ENCODE measurements at regions not wholly inside any gene's neighbourhood (a gene's known extent, or its start where the extent isn't known, plus 50 kb on each side); places are given as distances from the start of the nearest gene placed in this dataset.
"Not testable (repeated sequence)": the region's sequence is repeated elsewhere in the genome, so short reads cannot be mapped to it uniquely, and the experiment has no call there.

GRCh38 chr5:155624597-155625241 lies 611.2 kb downstream of the KIF4B start:
- no peak for DNase-seq

GRCh38 chr5:155625315-155625714 lies 611.8 kb downstream of the KIF4B start:
- no peak for DNase-seq

DNA sequence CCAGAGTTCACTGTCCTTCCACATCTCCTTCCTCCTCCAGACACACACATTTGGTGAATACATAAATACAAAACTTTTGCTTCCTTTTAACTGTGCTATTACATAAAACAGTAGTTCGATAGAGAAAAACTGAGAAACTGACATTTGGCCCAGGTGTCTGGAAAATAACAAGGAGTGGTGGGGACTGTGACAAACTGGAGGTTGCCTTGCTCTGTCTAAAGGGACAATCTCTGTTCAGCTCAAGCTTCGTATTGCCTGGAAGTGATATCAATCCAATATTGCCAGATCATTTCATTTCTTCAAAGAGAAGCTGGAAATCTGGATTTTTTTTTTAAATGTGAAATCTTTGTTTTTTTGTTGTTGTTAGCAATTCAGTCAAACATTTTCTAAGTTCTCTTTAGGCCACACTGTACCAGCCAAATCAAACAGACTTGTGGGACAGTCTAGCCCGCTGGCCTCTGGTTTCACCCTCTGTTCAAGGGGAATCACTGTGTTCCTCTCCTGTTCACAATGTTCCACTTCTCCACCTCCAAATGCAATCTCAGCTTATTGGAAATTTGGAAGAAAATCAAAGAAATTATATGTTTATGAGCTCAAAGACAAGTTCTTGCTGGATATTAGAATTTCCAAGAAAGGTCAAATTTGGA lies 612.5 kb downstream of the KIF4B start:
- DNase-seq = no peak

DNA sequence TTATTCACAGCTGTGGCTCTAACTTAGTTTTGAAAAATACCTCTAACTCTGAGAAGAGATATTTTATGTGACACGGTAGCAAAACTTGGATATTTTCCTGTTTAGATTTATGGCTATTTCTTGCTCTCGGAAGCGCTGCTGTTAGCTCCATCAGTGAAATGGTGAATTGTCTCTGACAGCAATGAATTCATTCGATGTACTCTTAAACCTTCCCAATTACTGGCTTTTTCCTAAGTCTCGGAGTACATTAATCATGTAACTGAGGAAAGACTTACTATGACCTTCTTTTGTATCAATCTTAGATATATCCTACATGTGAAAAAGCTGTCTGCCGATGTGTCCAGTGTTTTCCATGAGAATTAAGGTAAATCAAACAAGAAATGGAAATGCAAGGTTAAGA lies 613.0 kb downstream of the KIF4B start:
- no peak for DNase-seq

DNA sequence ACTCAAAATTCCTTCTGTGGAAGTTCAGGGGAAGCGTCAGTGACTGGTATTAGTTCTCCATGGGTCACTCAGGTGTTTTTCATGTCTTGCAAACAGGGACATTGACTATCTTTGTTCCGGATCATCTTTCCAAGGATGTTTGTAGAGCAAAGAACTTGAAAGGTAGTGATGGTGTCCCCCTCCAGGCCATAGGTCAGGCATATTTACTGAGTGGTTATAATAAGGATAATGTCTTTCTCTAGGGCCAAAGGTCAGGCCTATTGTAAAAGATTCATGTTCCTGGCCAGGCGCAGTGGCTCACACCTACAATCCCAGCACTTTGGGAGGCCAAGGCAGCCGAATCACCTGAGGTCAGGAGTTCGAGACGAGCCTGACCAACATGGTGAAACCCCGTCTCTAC lies 614.8 kb downstream of the KIF4B start:
- DNase-seq = no peak

DNA sequence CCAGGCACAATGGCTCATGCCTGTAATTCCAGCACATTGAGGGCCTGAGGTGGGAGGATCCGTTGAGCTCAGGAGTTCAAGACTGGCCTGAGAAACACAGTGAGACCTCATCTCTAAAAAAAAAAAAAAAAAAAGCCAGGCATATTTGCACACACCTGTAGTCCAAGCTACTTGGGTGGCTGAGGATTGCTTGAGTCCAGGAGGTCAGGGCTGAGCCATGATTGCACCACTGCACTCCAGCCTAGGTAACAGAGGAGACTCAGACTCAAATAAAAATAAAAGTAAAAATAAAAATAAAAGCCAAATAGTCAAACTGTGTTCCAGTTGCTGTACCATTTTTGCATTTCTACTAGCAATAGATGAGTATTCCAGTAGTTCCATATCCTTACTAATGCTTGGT lies 616.0 kb downstream of the KIF4B start:
- no peak for DNase-seq

DNA sequence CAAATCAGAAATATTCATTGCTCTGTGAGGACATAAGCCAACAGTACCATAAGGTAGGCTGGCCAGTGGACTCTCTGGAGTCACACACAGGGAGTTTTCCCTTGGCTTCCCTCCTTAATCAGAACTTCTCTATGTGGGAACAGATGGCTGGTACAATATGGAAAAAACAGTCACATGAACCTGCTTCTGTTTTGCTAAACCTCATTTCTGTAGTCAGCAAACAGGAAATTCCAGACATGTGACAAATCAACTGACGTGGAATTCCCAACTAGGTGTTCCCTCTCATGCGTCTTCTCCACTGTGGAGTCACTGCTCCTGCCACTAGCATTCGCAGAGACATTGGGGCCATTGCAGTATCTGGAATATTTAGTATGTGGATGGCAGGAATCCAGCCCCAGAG lies 617.6 kb downstream of the KIF4B start:
- no peak for DNase-seq

- no peak for DNase-seq
These were observed 619.9 kb downstream of the KIF4B start for GRCh38 chr5:155633338-155633957.

GRCh38 chr5:155649666-155650065 lies 636.1 kb downstream of the KIF4B start:
- no peak for DNase-seq

- no peak for DNase-seq
These were observed 642.0 kb downstream of the KIF4B start for GRCh38 chr5:155655569-155655968.

DNA sequence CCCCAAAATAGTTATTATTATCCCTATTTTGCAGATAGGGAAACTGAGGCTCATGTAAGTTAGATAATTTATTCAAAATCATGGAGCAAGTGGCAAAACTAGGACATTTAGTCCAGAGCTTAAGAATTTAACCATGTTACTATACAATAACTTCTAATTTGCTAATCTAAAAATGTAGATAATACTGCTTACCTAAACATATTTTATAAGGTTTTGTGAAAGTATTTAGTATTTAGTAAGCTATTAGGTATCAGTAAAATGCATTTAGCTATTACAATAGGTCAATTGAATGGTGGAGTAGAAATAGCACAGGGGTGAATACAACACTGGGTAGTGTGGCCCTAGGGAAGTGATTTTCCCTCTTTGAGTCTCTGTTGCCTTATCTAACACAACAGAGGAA lies 648.3 kb downstream of the KIF4B start:
- DNase-seq = no peak

- DNase-seq = no peak
These were observed 651.8 kb downstream of the KIF4B start for GRCh38 chr5:155665361-155665760.

DNA sequence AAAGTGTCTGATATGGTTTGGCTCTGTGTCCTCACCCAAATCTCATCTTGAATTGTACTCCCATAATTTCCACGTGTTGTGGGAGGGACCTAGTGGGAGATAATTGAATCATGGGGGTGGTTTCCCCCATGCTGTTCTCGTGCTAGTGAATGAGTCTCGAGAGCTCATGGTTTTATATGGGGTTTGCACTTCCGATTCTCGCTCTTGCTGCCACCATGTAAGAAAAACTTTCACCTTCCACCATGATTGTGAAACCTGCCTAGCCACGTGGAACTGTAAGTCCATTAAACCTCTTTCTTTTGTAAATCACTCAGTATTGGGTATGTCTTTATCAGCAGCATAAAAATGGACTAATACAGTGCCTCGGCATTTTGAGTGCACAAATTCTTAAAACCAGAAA lies 655.0 kb upstream of the SGCD start:
- DNase-seq = not testable (repeated sequence)

GRCh38 chr5:155676967-155677366 lies 650.0 kb upstream of the SGCD start:
- no peak for DNase-seq

DNA sequence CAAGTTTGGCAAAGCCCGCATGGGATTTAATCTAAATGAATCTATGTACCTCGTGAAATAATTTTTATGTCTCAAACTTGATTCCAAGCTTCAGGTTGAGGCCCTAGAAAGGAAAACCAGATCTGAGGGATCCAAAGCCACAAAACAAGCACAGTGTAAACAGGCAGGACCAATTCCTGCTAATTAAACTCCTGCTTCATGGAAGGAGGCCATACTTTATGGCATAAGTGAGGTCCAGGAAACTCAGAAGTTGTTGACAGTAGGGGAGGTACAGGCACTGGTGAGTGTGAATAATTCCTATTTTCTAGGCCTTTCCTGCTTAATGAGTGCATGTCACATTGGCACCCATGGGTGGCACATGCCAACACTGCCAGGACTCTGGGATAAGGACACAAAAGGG lies 648.6 kb upstream of the SGCD start:
- no peak for DNase-seq

GRCh38 chr5:155679530-155679929 lies 647.4 kb upstream of the SGCD start:
- no peak for DNase-seq

GRCh38 chr5:155684417-155684816 lies 642.5 kb upstream of the SGCD start:
- DNase-seq = no peak

DNA sequence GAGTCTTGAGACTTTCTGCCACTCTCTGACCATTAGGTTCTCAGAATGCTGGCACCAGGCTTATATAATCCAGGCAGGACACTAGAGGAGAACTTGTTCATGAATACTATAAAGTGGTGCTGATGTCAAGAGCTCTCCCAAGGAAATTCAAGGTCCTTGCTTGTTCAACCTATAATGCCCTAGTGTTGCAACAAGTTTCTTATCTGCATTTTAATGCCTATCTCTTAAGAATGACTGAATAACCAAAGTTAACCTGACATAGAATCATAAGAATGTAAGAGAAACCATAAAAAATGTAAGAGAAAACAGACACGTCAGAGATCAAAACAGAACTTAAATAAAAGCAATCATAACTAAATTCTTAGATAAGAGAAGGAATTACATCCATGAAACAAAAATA lies 640.8 kb upstream of the SGCD start:
- no peak for DNase-seq

DNA sequence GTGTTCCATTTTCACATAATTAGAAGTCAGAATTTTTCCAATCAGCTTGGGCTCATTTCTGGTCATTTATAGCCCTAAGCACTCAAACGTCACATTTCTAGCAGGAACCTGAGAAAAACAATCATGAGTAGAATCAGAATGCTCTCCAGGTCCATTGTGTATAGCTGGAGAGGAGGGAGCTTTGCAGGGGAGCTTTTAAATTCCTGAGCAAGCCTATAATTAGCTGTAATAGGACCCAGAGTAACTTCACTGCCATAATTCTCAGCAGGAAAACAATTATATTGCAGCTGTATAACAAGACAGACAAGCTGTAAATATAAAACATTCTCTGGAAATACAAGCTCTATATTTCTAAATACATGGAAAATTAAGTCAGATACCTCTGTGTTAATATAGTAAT lies 637.6 kb upstream of the SGCD start:
- DNase-seq = no peak

DNA sequence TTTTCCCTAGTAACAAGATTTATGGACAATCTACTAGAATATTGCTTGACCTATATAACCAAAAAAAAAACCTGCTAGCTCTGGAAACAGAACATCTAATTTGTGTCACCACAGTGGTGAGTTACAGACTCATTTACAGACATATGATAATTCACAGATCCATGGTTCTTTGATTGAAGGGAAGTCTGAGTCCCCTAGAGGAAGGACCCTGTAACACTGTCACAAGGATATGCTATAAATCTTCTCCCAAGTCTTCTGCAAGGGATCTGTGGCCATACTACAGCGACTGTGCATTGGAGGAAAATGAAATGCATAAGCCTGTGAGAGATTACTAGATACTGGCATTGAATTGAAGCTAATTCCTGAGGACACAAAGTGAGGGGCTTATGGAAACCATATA lies 630.6 kb upstream of the SGCD start:
- DNase-seq = no peak

GRCh38 chr5:155697236-155697635 lies 629.7 kb upstream of the SGCD start:
- no peak for DNase-seq

- DNase-seq = no peak
These were observed 627.6 kb upstream of the SGCD start for GRCh38 chr5:155699385-155699784.

DNA sequence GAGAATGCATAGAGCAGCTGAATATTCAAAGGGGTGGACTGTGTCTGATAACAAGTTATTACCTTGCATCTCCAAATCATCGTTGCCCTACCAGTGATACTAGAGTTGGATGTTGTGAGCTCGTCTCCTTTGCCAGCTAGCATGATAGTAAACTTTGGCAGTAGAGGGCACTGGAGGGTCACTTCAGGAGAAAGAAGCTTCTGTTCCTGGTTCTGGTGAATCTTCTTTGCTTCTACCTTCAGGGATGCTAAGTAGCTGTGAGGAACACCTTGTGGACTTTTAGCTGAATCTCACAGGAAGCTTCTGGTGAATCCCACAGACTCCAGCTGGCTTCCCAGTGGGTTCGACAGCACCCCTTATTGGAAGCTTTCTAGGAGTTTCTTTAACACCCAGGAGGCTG lies 626.6 kb upstream of the SGCD start:
- peak in 1 of 2 experiments; percentile 3 for DNase-seq

GRCh38 chr5:155711882-155712281 lies 615.1 kb upstream of the SGCD start:
- no peak for DNase-seq

- not testable (repeated sequence) for DNase-seq
These were observed 612.5 kb upstream of the SGCD start for GRCh38 chr5:155714435-155714834.

Data from NCI-H526 (cell line).